HL-60 (cell line): ENCODE measurements at regions not wholly inside any gene's neighbourhood (a gene's known extent, or its start where the extent isn't known, plus 50 kb on each side); places are given as distances from the start of the nearest gene placed in this dataset.

ENCODE experiments used
- CTCF ChIP-seq: IDR thresholded peaks from one replicate; pipeline ENCODE4 v1.5.1; 2011; ENCODE audit warnings: low read length, control low read depth, inconsistent platforms; ENCODE audit not compliant: insufficient read depth
- GABPA ChIP-seq: IDR thresholded peaks from 2 replicates; pipeline ENCODE4 v1.6.1; 2012; ENCODE audit warnings: low read depth
- SPI1 ChIP-seq: IDR thresholded peaks from 2 replicates; pipeline ENCODE4 v1.6.1; 2012; ENCODE audit warnings: low read depth, mild to moderate bottlenecking, borderline replicate concordance

DNA sequence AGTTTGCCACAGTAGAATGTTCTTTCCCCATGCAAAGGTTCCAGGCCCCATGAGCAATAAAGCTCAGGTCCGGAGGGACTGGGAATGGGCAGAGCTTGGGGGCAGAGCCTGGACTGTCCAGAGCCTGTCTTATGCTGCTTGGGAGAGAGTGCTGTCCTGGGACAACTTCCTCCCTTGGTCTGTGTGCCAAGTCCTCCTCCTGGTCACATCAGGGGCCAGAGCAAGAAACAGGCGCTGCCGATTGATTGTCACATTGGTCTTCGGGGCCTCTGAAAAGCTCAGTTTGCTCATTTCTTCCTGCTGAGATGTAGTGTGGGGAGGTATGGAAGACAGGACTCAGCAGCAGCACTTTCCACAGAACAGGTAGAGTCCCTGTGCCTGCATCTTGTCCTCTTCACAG, 54.0 kb upstream of the FCN1 start:
- TF ChIP-seq CTCF (no peak), GABPA (no peak), SPI1 (no peak)
